IMR-90 (cell line): ENCODE measurements at regions not wholly inside any gene's neighbourhood (a gene's known extent, or its start where the extent isn't known, plus 50 kb on each side); places are given as distances from the start of the nearest gene placed in this dataset.

ENCODE experiments used
- ATAC-seq: fragments of 200-7000 bp; cut with Tn5 transposase; 2 replicates; pipeline ENCODE4 v1.9.1; 2020; ENCODE audit warnings: low read depth, mild to moderate bottlenecking, moderate library complexity
- BruUV-seq: library from RNA; stranded (reverse); fragments of 400-500 nt; replicated peaks from 2 replicates; lab custom pipeline; 2021; lab: Mats Ljungman, UMichigan
- CTCF ChIA-PET: fragments of 300-600 bp; formaldehyde crosslinking; extraction: SDS; loops from one replicate; lab custom pipeline; 2021; ENCODE audit warnings: antibody characterized with exemption; lab: Yijun Ruan, JAX
- POLR2A ChIA-PET: fragments of 300-600 bp; sonication (Branson Sonifier 250); formaldehyde crosslinking; loops from one replicate; lab custom pipeline; 2022; ENCODE audit warnings: antibody characterized with exemption; ENCODE audit not compliant: unreplicated experiment; lab: Charles Lee
- DNase-seq: peaks from one replicate; pipeline ENCODE4 v3.0.0; 2013
- H2AFZ ChIP-seq: replicated peaks from 2 replicates; pipeline ENCODE3; 2013; ENCODE audit warnings: low read length, mild to moderate bottlenecking; ENCODE audit not compliant: poor library complexity
- H2AK5ac ChIP-seq: 2 replicates; pipeline ENCODE4 v1.6.1; 2013; ENCODE audit warnings: low read depth, low read length, inconsistent platforms
- H2AK9ac ChIP-seq: replicated peaks from 2 replicates; pipeline ENCODE3; 2013; ENCODE audit warnings: mild to moderate bottlenecking, low read depth, low read length, moderate library complexity; ENCODE audit not compliant: poor library complexity
- H2BK120ac ChIP-seq: 2 replicates; pipeline ENCODE4 v1.6.1; 2013; ENCODE audit warnings: low read depth, low read length, inconsistent platforms
- H2BK15ac ChIP-seq: 3 replicates; pipeline ENCODE4 v1.6.1; 2013; ENCODE audit warnings: low read depth, low read length, inconsistent platforms
- H2BK20ac ChIP-seq: 2 replicates; pipeline ENCODE4 v1.6.1; 2013; ENCODE audit warnings: low read depth, mild to moderate bottlenecking, inconsistent platforms, low read length, moderate library complexity
- H2BK5ac ChIP-seq: 2 replicates; pipeline ENCODE4 v1.6.1; 2013; ENCODE audit warnings: mild to moderate bottlenecking, low read depth, low read length, inconsistent platforms; ENCODE audit not compliant: poor library complexity, severe bottlenecking
- H3K14ac ChIP-seq: replicated peaks from 2 replicates; pipeline ENCODE4 v1.6.1; 2013; ENCODE audit warnings: low read depth, low read length, inconsistent platforms
- H3K18ac ChIP-seq: 2 replicates; pipeline ENCODE4 v1.6.1; 2013; ENCODE audit warnings: low read depth, low read length, control low read depth
- H3K23ac ChIP-seq: 2 replicates; pipeline ENCODE4 v1.6.1; 2013; ENCODE audit warnings: low read depth, low read length, inconsistent platforms
- H3K27ac ChIP-seq: 2 replicates; pipeline ENCODE4 v1.5.1; 2013; ENCODE audit warnings: mild to moderate bottlenecking, control low read depth, low read length; ENCODE audit not compliant: insufficient read depth
- H3K27me3 ChIP-seq: 2 replicates; pipeline ENCODE4 v1.6.1; 2013; ENCODE audit warnings: low read length; ENCODE audit not compliant: control insufficient read depth, insufficient read depth
- H3K36me3 ChIP-seq: 2 replicates; pipeline ENCODE4 v1.6.1; 2013; ENCODE audit warnings: low read length, mixed read lengths; ENCODE audit not compliant: control insufficient read depth, insufficient read depth
- H3K4ac ChIP-seq: 2 replicates; pipeline ENCODE4 v1.6.1; 2013; ENCODE audit warnings: low read depth, low read length, inconsistent platforms
- H3K4me1 ChIP-seq: 2 replicates; pipeline ENCODE4 v1.6.1; 2013; ENCODE audit warnings: low read length, mixed read lengths; ENCODE audit not compliant: control insufficient read depth, insufficient read depth
- H3K4me2 ChIP-seq: 2 replicates; pipeline ENCODE4 v1.6.1; 2013; ENCODE audit warnings: low read depth, mild to moderate bottlenecking, control low read depth, low read length, moderate library complexity
- H3K4me3 ChIP-seq: 2 replicates; pipeline ENCODE4 v1.5.1; 2013; ENCODE audit warnings: low read depth, mild to moderate bottlenecking, control low read depth, low read length, moderate library complexity; ENCODE audit not compliant: insufficient read depth
- H3K56ac ChIP-seq: 2 replicates; pipeline ENCODE4 v1.6.1; 2013; ENCODE audit warnings: low read length, inconsistent platforms; ENCODE audit not compliant: insufficient read depth; ENCODE audit errors: extremely low read depth
- H3K79me1 ChIP-seq, 2 experiments: 2 replicates each; pipeline ENCODE4 v1.6.1; 2013; ENCODE audit warnings: low read length in 2 of 2, inconsistent platforms in 1 of 2, low read depth in 1 of 2
- H3K9ac ChIP-seq: 2 replicates; pipeline ENCODE4 v1.6.1; 2013; ENCODE audit warnings: low read depth, low read length, control low read depth
- H3K9me1 ChIP-seq: 2 replicates; pipeline ENCODE4 v1.6.1; 2013; ENCODE audit warnings: low read length, inconsistent platforms; ENCODE audit not compliant: insufficient read depth
- H3K9me3 ChIP-seq: 2 replicates; pipeline ENCODE4 v1.6.1; 2013; ENCODE audit warnings: low read length; ENCODE audit not compliant: control insufficient read depth, insufficient read depth
- H4K20me1 ChIP-seq: 2 replicates; pipeline ENCODE4 v1.6.1; 2013; ENCODE audit warnings: low read length, inconsistent platforms; ENCODE audit not compliant: insufficient read depth
- H4K5ac ChIP-seq: 2 replicates; pipeline ENCODE4 v1.6.1; 2013; ENCODE audit warnings: mild to moderate bottlenecking, low read depth, low read length, control low read depth
- H4K8ac ChIP-seq, 2 experiments: 2 replicates each; pipeline ENCODE4 v1.6.1; 2013; ENCODE audit warnings: low read depth in 2 of 2, low read length in 2 of 2, control low read depth in 1 of 2, inconsistent platforms in 1 of 2
- H4K91ac ChIP-seq: 2 replicates; pipeline ENCODE4 v1.6.1; 2013; ENCODE audit warnings: low read depth, low read length, inconsistent platforms; ENCODE audit not compliant: insufficient read depth
- CEBPB ChIP-seq: IDR thresholded peaks from 2 replicates; pipeline ENCODE4 v1.6.1; 2012; ENCODE audit warnings: low read depth, low read length, improper control_type of control experiment
- FOS ChIP-seq: fragments of 150-350 bp; IDR thresholded peaks from 2 replicates; pipeline ENCODE4 v1.6.1; 2016; ENCODE audit warnings: low read depth, low read length
- MAFK ChIP-seq: IDR thresholded peaks from 2 replicates; pipeline ENCODE4 v1.6.1; 2012; ENCODE audit warnings: low read depth, low read length, improper control_type of control experiment
- MAZ ChIP-seq: IDR thresholded peaks from 2 replicates; pipeline ENCODE4 v1.6.1; 2012; ENCODE audit warnings: low read depth, mild to moderate bottlenecking, low read length, improper control_type of control experiment, moderate library complexity, borderline replicate concordance
- NFE2L2 ChIP-seq: fragments of 150-350 bp; IDR thresholded peaks from 2 replicates; pipeline ENCODE4 v1.6.1; 2016; ENCODE audit warnings: low read depth, mild to moderate bottlenecking, low read length
- POLR2A ChIP-seq: IDR thresholded peaks from 2 replicates; pipeline ENCODE4 v1.6.1; 2012; ENCODE audit warnings: mild to moderate bottlenecking, low read depth, low read length
- RCOR1 ChIP-seq: IDR thresholded peaks from 2 replicates; pipeline ENCODE4 v1.6.1; 2012; ENCODE audit warnings: mild to moderate bottlenecking, low read length, improper control_type of control experiment; ENCODE audit not compliant: insufficient replicate concordance
- WGBS, 2 experiments: methylation state at CpG; one replicate each; pipeline versions ENCODE4 v1.1.5 to v1.1.7; 2013; ENCODE audit warnings: missing lambda C conversion rate in 2 of 2; ENCODE audit not compliant: insufficient read length in 1 of 2; ENCODE audit errors: extremely low coverage in 2 of 2; 5-methylcytosine and 5-hydroxymethylcytosine counted together
- dilution Hi-C: fragments of 300-500 bp; cut with HindIII; formaldehyde crosslinking; loops from one replicate; pipeline ENCODE4 v1.14.3; 2018; ENCODE audit warnings: low sequenced_read_pairs; ENCODE audit not compliant: unreplicated experiment
- in situ Hi-C: fragments of 300-500 bp; cut with MboI; formaldehyde crosslinking; loops from 3 replicates; pipeline ENCODE4 v1.14.3; 2019; ENCODE audit warnings: low sequenced_read_pairs, inconsistent platforms, mixed read lengths
- intact Hi-C: fragments of 100-400 bp; cut with micrococcal nuclease; formaldehyde crosslinking; loops from 2 replicates; pipeline ENCODE4 v1.10.0; 2022
- TF ChIP-seq, protein P1 (sequence below): fragments of 150-350 bp; IDR thresholded peaks from 2 replicates; pipeline ENCODE4 v1.6.1; 2017; ENCODE audit warnings: mild to moderate bottlenecking, antibody characterized with exemption, low read length, low read depth

DNA sequence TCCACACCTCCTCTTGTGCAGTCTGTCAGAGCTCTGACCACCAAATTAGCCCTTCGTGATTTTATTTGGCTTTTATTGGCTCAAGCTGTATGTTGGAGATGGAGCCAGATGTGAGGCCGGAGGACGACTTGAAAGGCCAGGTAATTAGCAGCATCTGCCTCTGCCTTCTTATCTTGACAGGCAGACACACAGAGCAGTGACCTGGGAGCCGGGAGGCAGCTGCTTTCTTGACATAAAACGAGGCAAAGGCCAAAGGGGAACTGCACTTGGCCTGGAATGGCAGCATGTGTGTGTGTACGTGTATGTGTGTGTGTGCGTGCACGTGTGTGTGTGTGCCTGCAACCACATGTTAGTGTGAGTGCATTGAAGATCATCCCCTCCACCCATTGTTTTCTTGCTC, 56.9 kb upstream of the BRD7 start:
- no peak overlapping the region for H3K4me2 ChIP-seq
- H3K56ac ChIP-seq, result no peak overlapping the region
- dilution Hi-C loops (no loop called here), in situ Hi-C loops (no loop called here), intact Hi-C loops (no loop called here)
- peak overlapping the region; percentile 63 for H2AFZ ChIP-seq
- BruUV-seq, result no TSS peak
- no peaks in the 10 kb centered on the region for H4K20me1 ChIP-seq
- POLR2A ChIA-PET, result no interaction called here
- no peak overlapping the region for H2BK15ac ChIP-seq
- ATAC-seq, result no peak
- no peak overlapping the region for H4K5ac ChIP-seq
- TF ChIP-seq NFE2L2 (no peak), FOS (no peak), MAZ (no peak), MAFK (no peak), RCOR1 (no peak), CEBPB (no peak), POLR2A (no peak)
- TF ChIP-seq, protein P1, sequence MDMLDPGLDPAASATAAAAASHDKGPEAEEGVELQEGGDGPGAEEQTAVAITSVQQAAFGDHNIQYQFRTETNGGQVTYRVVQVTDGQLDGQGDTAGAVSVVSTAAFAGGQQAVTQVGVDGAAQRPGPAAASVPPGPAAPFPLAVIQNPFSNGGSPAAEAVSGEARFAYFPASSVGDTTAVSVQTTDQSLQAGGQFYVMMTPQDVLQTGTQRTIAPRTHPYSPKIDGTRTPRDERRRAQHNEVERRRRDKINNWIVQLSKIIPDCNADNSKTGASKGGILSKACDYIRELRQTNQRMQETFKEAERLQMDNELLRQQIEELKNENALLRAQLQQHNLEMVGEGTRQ, result no peak
- H3K4me1 ChIP-seq, result no peaks in the 10 kb centered on the region
- no peak overlapping the region for H3K4ac ChIP-seq
- H3K18ac ChIP-seq, result no peak overlapping the region
- H2BK120ac ChIP-seq, result no peak overlapping the region
- H4K91ac ChIP-seq, result no peak overlapping the region
- H3K9me3 ChIP-seq, result no peaks in the 10 kb centered on the region
- no peaks in the 10 kb centered on the region; the same call in 1 of the 2 replicates for H3K9me1 ChIP-seq
- H2BK5ac ChIP-seq, result no peak overlapping the region
- CTCF ChIA-PET, result no interaction called here
- no peak overlapping the region for H4K8ac ChIP-seq
- H3K27me3 ChIP-seq, result no peaks in the 10 kb centered on the region
- no peak overlapping the region for H3K27ac ChIP-seq
- H3K4me3 ChIP-seq, result no peak overlapping the region
- H3K14ac ChIP-seq, result no peak overlapping the region
- no peak for DNase-seq
- no CpG with 5 or more reads among the region's 8 CpGs for WGBS, 2 experiments
- H3K9ac ChIP-seq, result no peak overlapping the region
- H2BK20ac ChIP-seq, result no peak overlapping the region
- no peaks in the 10 kb centered on the region for H3K79me1 ChIP-seq
- no peak overlapping the region for H3K23ac ChIP-seq
- no peak overlapping the region for H2AK5ac ChIP-seq
- no peak overlapping the region for H2AK9ac ChIP-seq
- no peaks in the 10 kb centered on the region for H3K36me3 ChIP-seq
